ENCODE measurements at regions not wholly inside any gene's neighbourhood (a gene's known extent, or its start where the extent isn't known, plus 50 kb on each side); places are given as distances from the start of the nearest gene placed in this dataset.

DNA sequence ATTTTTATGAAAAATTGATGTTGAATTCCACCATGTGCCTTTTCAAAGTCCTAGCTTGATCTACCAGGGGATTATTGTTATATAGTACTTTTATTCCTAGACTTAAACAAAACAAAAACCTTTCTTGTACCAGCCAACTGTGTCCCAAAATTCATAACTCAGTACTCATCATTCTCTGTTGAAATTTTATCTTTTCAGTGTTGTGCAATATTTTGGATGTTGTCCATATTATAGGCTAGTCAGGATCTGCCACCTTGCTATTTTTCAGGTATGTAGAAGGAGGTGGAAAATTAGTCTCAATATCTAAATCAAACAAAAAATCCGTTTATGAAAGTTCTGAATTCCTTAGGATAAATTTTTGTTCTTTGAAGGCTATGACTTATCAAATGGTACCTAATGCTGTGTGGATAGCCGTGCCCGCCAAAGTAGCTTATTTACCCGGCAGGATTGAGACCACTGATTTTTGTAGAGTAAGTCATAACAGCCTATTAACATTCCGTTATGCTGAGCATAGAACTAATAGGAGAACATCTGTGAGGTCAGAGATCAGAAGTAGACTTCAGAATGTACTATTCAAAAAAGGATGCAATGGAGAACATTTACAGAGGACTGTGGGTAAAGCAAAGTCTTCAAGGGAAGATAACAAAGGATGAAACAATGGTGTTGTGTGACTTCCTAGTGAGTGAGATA lies 304.7 kb downstream of the SOX4 start:
- no peak for TF ChIP-seq GATA2 (IDR thresholded peaks at IDR 0.05; ENCODE audit: low read depth, low read length)
- TF ChIP-seq GATA3 (IDR thresholded peaks at IDR 0.05; ENCODE audit: low read depth, low read length), result no peak

DNA sequence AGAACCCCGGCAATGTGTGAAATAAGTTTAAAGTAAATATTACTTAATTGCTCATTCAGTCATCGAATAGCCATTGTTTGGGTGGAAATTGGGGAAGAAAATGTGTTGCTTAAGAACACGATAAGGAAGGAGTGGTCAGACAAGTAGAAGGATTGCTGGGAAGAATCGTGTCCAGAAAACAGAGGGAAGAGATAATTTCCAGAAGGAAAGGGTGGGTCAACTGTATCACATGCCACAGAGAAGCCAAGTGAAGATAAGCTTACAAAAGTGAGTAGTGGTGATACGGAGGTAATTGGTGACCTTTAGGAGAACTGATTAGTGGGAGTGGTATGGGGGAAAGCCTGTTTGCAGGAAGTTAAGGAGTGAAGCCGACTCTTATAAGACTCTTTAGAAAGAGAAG lies 306.2 kb downstream of the SOX4 start:
- no peak for TF ChIP-seq GATA3 (IDR thresholded peaks at IDR 0.05; ENCODE audit: low read depth, low read length)
- TF ChIP-seq GATA2 (IDR thresholded peaks at IDR 0.05; ENCODE audit: low read depth, low read length), result no peak

DNA sequence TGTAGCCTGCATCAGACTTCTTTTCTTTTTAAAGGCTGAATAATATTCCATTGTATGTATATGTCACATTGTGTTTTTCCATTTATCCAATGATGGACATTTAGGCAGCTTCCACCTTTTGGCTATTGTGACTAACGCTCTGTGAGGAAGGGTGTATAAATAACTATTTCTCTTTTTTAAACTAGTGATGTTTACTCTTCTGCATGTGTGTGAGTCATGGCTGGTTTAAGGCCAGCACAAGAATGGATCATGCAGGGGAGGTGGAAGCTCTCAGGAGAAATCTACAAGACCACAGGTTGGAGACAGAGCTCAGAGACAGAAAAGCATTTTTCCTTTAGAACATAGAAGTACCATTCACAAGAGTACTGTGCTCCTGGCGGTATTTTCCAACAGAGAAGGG lies 307.2 kb downstream of the SOX4 start:
- TF ChIP-seq GATA3 (IDR thresholded peaks at IDR 0.05; ENCODE audit: low read depth, low read length) (no peak), GATA2 (IDR thresholded peaks at IDR 0.05; ENCODE audit: low read depth, low read length) (no peak)

DNA sequence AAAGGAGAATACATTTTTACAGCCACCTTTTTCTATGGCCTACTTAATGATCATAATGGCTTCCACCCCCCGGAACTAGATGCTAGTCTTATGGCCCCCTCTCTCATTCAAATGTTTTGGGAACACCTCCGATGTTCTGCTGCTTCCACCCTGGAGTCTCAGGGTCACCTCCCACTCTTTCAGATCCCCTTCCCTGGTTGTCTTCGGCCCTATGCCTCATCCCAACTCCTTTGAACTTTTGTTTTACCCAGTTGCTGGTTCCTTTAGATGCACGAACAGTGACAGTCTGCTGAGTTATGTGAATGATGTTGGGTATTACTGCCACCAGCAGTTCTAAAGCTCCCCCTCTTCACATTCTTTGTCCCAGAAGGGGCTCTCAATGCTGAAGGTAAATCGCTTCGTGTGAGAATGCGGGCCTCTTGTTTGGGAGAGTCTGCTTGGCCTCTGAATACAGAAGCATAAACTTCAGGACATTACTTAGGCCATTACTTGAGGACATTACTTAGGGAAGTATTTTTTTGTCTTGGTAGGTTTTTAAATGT lies 309.1 kb downstream of the SOX4 start:
- no peak for TF ChIP-seq GATA2 (IDR thresholded peaks at IDR 0.05; ENCODE audit: low read depth, low read length)
- no peak for TF ChIP-seq GATA3 (IDR thresholded peaks at IDR 0.05; ENCODE audit: low read depth, low read length)

DNA sequence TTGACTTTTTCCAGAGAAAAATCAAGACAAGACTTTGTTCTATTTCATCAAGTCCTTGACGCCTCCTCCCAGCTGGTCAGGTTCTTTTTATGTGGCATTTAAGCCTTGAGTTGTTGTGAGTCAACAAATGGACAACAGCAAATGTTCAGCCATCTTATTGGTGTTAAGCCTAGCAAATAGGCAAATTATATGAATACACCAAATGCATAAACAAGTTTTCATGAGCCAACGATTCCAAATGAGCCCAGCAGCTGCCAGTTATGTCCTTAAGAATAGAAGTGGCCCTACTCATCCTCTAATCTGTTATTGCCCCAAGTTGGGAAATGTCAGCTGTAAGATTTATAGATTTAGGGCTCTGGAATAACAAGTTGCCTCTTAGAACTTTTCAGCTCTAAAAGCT lies 312.0 kb downstream of the SOX4 start:
- no peak for TF ChIP-seq GATA3 (IDR thresholded peaks at IDR 0.05; ENCODE audit: low read depth, low read length)
- TF ChIP-seq GATA2 (IDR thresholded peaks at IDR 0.05; ENCODE audit: low read depth, low read length), result no peak

DNA sequence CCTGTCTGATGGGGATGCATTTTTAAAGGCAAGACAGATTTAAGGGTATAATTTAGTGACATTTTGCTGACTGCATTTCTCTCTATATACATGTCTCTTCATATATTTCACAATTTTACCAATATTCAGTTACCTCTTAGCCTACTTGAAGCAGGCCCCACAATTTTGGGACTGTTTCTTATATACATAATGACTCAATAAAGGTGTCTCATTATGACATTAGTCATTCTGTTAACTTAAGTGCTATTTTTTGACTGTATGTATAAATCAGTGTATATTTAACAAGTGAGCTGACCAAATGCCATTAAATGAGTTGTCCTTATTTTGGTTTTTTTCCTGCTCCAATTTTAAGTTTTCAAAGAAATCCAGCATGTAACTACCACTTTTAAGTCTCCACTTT lies 313.3 kb downstream of the SOX4 start:
- no peak for TF ChIP-seq GATA2 (IDR thresholded peaks at IDR 0.05; ENCODE audit: low read depth, low read length)
- no peak for TF ChIP-seq GATA3 (IDR thresholded peaks at IDR 0.05; ENCODE audit: low read depth, low read length)

DNA sequence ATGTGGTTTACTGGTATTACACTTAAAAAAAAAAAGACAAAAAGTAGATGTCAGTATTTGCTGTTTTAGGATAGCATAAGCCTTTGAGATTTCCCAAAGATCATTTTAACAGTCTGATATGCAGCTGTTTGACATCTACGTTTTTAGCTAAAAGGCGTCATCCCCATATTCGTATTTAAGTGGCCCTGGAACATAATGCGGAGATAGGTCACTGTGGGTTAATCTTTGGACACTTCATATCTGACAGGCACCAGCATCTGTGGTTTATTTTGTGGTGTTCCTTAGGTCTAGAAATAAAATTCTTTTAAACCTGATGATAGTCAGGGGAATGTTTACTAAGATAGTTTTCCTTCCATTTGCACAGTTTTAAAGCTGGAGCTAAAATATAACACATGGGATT lies 313.7 kb downstream of the SOX4 start:
- TF ChIP-seq GATA2 (IDR thresholded peaks at IDR 0.05; ENCODE audit: low read depth, low read length) (no peak), GATA3 (IDR thresholded peaks at IDR 0.05; ENCODE audit: low read depth, low read length) (no peak)

DNA sequence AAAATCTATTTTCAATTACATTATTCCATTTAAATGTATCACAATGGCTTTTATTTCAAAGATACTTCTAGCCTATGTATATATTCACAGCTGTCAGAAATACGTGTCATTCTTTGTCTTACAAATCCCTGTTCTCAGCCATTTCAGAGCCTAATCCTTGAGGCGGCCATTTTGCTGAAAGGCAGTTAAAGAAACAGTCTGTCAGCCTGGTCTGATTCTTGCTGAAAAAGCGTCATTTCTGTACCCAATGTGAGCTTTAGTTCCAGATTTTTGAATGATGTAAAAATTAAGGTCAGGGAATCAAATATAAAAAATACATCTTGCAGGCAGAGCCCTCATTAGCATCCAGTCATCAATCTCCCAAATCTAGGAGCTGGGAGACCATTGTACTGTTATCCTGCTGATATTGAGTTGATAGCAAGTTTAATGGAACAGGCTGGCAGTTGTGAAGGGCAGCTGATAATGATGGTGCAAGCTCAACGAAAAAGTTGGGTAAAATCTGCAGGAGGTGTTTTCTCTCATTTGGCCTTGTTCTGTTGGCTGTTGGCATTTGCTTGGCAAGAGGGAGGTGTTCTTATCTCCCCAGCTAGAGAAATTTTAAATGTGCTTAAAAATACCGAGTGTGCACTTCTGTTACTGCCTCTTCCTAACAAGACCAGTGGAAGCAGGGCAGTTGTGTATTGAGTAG lies 314.8 kb downstream of the SOX4 start:
- TF ChIP-seq GATA3 (IDR thresholded peaks at IDR 0.05; ENCODE audit: low read depth, low read length) (peak; percentile 81), GATA2 (IDR thresholded peaks at IDR 0.05; ENCODE audit: low read depth, low read length) (peak; percentile 89)

DNA sequence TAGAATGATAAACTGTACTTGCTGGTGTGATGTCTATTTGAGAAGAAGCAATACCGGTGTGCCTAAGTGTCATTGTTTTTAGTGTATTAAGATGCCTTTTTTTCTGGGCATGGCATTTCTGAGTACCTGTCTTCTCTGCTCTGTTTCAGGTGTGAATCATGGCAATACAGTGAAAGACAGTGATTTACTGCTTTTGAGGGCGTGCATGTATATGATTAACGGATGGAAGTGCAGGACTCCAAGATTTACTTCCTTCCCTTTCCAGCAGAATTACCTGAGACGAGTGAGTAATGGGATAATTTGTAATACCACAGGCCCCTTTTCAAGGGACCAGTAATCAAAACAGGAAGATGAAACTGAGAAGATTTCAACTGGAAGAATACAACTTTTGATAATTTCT lies 315.8 kb downstream of the SOX4 start:
- TF ChIP-seq GATA2 (IDR thresholded peaks at IDR 0.05; ENCODE audit: low read depth, low read length), result no peak

DNA sequence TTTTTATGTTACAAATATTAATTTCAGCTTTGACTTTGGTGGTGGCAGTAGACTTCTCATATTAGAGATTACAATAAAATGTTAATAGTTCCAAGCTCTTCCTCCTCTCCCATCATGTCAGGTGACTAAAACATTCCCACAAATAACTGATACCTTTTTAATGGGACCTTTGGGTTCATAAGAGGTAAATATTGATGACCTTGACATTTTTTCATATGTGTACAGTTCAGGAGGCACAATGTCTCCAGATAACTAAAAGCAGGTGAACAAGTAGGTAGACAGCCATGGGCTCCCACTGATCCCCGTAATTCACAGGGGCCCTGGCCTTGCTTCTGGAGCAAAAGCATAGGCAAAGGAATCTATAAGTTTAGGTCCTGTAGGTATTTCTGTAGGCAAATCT lies 317.7 kb downstream of the SOX4 start:
- TF ChIP-seq GATA3 (IDR thresholded peaks at IDR 0.05; ENCODE audit: low read depth, low read length) (no peak), GATA2 (IDR thresholded peaks at IDR 0.05; ENCODE audit: low read depth, low read length) (no peak)

DNA sequence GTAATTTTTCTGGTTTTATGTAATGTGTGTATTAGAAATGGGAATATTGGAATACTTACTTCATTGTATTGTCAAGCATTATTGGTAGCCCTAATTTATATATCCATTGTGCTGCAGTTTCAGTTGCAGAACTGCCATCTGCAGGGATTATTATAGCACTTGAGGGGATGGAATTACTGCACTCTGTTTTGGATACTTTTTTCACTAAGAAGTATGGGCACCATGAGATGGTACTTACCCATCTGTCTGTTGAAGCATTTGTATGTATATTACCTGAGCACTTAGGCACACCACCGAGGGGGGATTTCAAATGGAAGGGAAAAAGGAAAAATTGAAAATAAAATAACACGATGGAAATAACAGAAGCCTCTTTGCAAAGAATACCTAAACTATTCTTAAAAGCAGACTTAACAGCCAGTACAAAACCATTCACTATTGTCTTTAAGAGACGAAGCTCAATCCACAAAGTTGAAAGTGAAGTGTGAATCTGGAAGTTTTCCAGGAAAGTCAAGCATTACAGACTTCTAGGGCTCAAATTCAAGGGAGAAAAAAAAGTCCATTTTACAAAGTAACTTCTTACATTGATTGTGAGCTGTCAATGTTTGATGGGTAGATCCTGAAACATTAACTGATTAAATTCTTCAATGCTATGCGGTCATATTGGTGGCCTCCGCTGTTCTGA lies 318.7 kb downstream of the SOX4 start:
- no peak for TF ChIP-seq GATA3 (IDR thresholded peaks at IDR 0.05; ENCODE audit: low read depth, low read length)
- no peak for TF ChIP-seq GATA2 (IDR thresholded peaks at IDR 0.05; ENCODE audit: low read depth, low read length)

DNA sequence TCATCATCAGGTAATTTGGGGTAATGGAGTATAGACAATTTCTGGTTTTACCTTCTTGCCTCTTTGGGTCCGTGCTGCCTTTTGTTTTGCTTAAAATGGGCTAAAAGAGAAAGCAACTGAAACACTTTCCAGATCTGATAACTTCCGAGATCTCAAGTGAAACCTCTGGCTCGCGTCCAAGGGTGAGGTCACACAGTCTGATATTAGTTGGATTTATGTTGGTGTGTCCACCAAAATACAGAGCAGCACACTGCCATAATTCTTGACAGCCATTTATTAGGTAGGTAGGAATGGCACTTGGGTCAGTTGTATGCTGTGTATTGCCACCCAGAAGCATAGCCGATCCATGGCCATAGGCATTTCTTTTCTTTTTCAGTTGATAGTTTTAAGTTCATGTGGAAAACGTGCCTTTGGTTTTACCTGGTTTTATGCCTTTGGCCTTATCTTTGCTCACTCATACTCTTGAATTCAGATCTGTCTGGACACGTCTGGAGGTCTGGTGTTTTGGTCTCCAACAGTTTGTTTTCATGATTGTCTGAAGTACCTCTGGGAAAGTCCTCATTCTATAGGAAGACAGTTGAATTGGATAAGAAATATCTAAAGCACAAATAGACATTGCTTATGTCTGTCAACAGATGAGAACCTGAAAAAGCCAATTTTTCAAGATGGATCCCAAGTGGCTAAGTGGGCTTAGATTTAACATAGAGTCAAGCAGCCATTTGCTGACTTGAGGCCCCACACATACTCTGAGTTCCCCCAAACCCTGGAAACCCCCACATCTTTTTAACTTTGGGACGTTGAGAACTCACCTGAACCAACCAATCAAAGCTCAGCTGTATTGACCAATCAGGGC lies 320.8 kb downstream of the SOX4 start:
- TF ChIP-seq GATA3 (IDR thresholded peaks at IDR 0.05; ENCODE audit: low read depth, low read length), result peak; percentile 55; the same call in 1 of the 2 replicates
- peak; percentile 71 for TF ChIP-seq GATA2 (IDR thresholded peaks at IDR 0.05; ENCODE audit: low read depth, low read length)

DNA sequence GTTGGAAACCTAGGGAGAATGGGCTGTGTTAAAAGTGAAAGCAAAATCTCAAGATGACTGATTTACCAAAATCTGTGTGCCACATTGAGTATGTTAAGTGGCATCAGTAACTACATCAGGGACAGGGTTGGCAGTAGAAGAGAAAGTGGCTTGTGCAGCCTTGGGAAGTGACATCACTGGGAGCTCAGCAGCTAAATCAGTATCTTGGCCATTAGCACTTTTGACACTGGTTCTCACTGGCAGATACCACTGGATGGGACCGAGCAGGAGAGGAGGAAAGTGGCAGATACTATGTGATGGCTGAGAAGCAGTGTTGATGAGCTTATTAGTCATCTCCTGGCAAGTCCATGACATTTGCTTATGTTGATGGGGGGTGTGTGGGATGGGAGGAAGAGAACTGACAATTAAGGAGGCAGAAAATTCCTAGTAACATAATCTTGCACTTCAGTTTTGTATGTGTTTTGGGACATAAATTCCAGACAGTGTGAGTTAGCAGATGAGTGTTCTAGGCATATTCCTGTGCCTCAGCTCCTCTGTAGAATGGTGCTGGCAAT lies 322.2 kb downstream of the SOX4 start:
- no peak for TF ChIP-seq GATA3 (IDR thresholded peaks at IDR 0.05; ENCODE audit: low read depth, low read length)
- TF ChIP-seq GATA2 (IDR thresholded peaks at IDR 0.05; ENCODE audit: low read depth, low read length), result no peak
